Loucy (cell line): ENCODE measurements at regions not wholly inside any gene's neighbourhood (a gene's known extent, or its start where the extent isn't known, plus 50 kb on each side); places are given as distances from the start of the nearest gene placed in this dataset.

Experiments
- EZH2phosphoT487 ChIP-seq: fragments of 200-600 bp; IDR thresholded peaks from 2 replicates; pipeline ENCODE4 v1.6.1; 2018; ENCODE audit warnings: antibody characterized with exemption, mild to moderate bottlenecking, moderate library complexity, borderline replicate concordance
- TF ChIP-seq, protein P1 (sequence below): fragments of 200-600 bp; sonication (generic); conservative IDR thresholded peaks from 2 replicates; pipeline ENCODE4 v1.5.1; 2014; ENCODE audit warnings: mild to moderate bottlenecking, antibody characterized with exemption, low read length

DNA sequence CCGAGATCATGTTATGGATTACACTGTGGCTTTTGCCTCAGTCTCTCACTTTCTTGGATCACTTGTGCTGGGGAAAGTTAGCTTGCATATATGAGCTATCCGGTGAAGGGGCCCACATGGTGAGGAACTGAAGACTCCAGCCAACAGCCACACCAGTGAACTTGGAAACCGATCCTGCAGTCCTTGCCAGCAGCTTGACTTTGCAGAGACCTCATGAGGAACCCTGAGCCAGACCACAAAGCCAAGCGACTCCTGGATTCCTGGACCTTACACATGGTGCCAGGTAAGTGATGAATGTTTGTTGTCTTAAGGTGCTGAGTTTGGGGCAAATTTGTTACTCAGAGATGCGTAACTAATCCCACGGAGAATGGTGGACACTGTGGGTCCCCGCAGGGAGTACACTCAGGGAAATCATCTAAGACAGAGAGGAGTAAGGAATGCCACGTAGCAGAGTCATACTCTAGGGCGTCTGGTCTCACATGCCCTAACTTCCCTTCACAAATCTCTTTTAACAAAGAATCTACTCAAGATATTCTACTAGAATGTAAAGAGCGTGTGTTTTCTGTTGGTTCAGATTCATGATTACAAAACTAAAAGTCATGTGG is 76.5 kb upstream of the PJA2 start:
- TF ChIP-seq, protein P1, sequence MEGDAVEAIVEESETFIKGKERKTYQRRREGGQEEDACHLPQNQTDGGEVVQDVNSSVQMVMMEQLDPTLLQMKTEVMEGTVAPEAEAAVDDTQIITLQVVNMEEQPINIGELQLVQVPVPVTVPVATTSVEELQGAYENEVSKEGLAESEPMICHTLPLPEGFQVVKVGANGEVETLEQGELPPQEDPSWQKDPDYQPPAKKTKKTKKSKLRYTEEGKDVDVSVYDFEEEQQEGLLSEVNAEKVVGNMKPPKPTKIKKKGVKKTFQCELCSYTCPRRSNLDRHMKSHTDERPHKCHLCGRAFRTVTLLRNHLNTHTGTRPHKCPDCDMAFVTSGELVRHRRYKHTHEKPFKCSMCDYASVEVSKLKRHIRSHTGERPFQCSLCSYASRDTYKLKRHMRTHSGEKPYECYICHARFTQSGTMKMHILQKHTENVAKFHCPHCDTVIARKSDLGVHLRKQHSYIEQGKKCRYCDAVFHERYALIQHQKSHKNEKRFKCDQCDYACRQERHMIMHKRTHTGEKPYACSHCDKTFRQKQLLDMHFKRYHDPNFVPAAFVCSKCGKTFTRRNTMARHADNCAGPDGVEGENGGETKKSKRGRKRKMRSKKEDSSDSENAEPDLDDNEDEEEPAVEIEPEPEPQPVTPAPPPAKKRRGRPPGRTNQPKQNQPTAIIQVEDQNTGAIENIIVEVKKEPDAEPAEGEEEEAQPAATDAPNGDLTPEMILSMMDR: no peak
- TF ChIP-seq EZH2phosphoT487: no peak
